RWPE1 (cell line): ENCODE measurements at regions not wholly inside any gene's neighbourhood (a gene's known extent, or its start where the extent isn't known, plus 50 kb on each side); places are given as distances from the start of the nearest gene placed in this dataset.
"Not testable (repeated sequence)": the region's sequence is repeated elsewhere in the genome, so short reads cannot be mapped to it uniquely, and the experiment has no call there.

Source experiments
- CTCF ChIA-PET: fragments of 350-600 bp; sonication (Branson Sonifier 250); formaldehyde crosslinking; extraction: SDS; loops from one replicate; lab custom pipeline; 2021; lab: Yijun Ruan, JAX
- POLR2A ChIA-PET: fragments of 400-600 bp; formaldehyde crosslinking; extraction: SDS; loops from one replicate; lab custom pipeline; 2020; ENCODE audit warnings: antibody characterized with exemption; ENCODE audit not compliant: low non-redundant PET; lab: Yijun Ruan, JAX
- DNase-seq: peaks from one replicate; pipeline ENCODE4 v3.0.0; 2012; ENCODE audit warnings: low spot score
- H3K27ac ChIP-seq: fragments of 450-650 bp; 2 replicates; pipeline ENCODE4 v1.5.1; 2017
- TF ChIP-seq, protein P1 (sequence below): fragments of 450-650 bp; conservative IDR thresholded peaks from 2 replicates; pipeline ENCODE4 v1.5.1; 2017; ENCODE audit warnings: low read depth, mild to moderate bottlenecking

DNA sequence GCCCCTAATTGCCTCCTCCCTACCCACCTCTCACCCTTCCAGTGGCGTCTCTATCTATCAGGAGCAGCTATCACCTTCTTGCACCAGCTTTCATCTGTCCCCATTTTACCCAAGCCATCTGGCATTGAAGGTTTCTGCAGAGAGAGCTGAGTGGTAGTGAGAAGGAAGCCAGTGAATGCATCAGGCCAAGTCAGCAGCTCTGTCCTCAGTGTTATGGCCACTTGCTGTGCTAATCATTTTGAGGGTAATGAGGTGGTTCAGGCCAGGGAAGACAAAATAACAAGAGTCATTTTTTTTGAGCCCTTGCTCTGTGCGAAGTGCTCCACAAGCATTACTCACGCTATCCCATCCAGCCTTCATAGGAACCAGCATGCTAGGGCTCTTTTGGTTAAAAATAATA is 164.7 kb downstream of the SUDS3 start:
- no peak for DNase-seq
- ChIA-PET CTCF (interaction anchor here (0.5 kb wide), 1 partner anchor 9 kb away, joined by 4 read pairs; no protein-coding TSS in a partner anchor), POLR2A (no interaction called here)
- no peak overlapping the region for H3K27ac ChIP-seq
- TF ChIP-seq, protein P1, sequence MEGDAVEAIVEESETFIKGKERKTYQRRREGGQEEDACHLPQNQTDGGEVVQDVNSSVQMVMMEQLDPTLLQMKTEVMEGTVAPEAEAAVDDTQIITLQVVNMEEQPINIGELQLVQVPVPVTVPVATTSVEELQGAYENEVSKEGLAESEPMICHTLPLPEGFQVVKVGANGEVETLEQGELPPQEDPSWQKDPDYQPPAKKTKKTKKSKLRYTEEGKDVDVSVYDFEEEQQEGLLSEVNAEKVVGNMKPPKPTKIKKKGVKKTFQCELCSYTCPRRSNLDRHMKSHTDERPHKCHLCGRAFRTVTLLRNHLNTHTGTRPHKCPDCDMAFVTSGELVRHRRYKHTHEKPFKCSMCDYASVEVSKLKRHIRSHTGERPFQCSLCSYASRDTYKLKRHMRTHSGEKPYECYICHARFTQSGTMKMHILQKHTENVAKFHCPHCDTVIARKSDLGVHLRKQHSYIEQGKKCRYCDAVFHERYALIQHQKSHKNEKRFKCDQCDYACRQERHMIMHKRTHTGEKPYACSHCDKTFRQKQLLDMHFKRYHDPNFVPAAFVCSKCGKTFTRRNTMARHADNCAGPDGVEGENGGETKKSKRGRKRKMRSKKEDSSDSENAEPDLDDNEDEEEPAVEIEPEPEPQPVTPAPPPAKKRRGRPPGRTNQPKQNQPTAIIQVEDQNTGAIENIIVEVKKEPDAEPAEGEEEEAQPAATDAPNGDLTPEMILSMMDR: no peak

DNA sequence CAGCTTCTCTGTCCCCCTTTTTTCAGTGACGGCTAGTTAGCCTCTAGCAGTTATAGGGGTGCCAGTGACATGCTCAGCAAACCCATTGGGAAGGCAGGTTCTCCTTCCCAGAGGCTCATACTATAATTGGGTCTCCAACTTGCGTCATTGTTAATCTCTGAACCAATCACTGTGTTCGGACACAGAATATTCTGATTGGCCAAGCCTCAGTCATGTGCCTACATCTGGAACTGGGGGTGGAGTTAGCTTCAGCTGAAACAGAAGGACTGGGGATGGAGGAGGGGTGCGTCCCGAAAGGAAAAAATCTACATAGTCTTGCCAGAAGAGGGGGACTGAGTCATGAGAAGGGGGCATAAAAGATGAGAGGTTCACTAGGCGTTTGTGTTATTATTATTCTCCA is 165.6 kb downstream of the SUDS3 start:
- no peak overlapping the region for H3K27ac ChIP-seq
- POLR2A ChIA-PET: no interaction called here
- CTCF ChIA-PET: no interaction called here
- TF ChIP-seq, protein P1: no peak
- DNase-seq: no peak

DNA sequence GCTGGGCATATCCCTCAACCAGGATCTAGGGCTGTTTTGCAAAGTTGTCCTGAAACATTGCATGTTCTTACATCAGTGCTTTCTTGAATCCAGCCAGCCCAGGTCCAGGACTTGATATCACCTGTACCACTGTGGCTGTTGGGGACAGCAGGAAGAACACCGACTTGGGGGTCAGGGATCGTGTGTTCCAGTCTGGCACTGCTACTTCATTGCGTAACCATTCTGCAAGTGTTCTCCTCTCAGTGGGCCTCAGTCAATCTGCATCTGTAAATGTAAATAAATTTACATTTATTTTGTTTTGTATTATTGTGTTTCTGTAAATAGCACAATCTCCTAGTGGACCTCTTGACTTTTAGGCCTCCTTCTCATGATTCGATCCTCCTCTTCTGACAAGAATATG is 167.3 kb downstream of the SUDS3 start:
- ChIA-PET CTCF (no interaction called here), POLR2A (no interaction called here)
- no peak for DNase-seq
- TF ChIP-seq, protein P1: no peak
- H3K27ac ChIP-seq: no peak overlapping the region

DNA sequence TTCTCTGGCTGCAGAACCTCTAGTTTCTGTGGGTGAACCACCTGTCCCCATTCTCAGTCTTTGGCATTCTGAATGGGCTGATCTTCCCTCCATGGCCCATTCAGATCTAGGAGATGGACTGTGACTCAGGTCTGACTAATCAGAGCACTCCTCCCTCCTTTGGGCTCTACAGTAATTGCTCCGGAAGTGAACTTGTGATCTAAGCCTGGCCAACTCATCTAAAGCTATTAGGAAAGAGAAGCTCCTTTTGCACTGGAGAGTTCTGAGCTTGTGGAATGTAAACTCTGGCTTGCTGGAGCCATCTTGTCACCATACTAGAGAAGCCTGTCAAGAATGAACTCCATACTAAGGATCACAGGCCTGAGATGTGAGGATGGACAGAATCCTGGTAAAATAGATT is 168.2 kb downstream of the SUDS3 start:
- peak; percentile 74 for DNase-seq
- TF ChIP-seq, protein P1: no peak
- POLR2A ChIA-PET: no interaction called here
- no peak overlapping the region for H3K27ac ChIP-seq
- CTCF ChIA-PET: interaction anchor here (0.6 kb wide), 2 partner anchors 8 to 20 kb away, joined by 3 to 4 read pairs; no protein-coding TSS in a partner anchor

DNA sequence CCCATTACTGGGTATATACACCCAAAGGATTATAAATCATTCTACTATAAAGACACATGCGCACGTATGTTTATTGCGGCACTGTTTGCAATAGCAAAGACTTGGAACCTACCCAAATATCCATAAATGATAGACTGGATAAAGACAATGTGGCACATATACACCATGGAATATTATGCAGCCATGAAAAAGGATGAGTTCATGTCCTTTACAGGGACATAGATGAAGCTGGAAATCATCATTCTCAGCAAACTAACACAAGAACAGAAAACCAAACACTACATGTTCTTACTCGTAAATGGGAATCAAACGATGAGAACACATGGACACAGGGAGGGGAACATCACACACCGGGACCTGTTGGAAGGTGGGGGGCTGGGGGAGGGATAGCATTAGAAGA is 171.3 kb downstream of the SUDS3 start:
- POLR2A ChIA-PET, H3K27ac ChIP-seq, CTCF ChIA-PET, DNase-seq: not testable (repeated sequence)

DNA sequence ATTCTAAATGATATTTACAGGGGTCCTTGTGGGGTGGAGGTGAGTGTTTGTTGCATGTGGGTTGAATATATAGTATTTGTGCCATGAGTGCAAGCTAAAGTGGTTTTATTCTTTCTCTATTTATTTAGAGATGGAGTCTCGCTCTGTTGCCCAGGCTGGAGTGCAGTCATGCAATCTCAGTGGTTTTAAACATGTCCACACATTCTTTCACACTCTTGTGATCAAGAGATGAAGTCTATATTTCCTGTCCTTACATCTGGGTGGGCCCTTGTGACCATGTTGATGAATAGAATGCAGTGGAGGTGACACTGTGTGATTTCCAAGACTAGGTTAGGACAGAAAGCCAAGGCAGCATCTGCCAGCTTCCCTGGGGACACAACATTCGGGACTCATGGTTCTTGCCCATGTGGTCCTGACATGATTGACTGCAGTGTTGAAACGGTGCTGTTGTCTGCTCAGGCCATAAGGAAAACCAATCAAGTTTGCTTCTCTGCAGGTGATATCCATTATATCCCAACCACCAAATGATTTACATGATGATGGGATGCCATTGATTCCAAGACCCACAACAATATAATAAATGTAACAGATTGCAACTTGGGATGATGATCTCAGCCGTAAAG is 172.6 kb downstream of the SUDS3 start:
- DNase-seq: no peak
- CTCF ChIA-PET: no interaction called here
- H3K27ac ChIP-seq: no peak overlapping the region
- POLR2A ChIA-PET: no interaction called here
- TF ChIP-seq, protein P1: no peak

DNA sequence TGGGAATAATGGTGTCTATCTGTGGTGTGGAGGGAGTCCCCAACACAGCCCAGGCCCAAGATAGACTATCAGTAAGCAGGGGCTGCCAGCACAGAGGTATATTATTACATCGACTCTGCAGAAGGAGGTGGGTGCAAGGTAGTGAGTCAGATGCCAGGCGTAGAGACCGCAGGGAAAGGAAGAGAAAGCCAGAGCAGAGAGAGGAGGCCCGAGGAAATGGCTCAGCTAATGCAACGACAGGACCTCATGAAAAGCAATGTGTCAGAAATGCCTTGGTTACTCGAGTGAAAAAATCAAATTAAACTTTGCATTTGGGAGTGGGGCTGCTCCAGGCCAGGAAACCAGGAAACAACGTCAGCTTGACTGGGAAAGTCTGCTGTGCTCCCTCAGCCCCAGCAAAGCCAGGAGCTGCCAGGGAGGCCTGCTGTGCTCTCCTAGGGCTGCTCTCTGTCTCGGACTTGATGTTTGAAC is 173.2 kb downstream of the SUDS3 start:
- ChIA-PET CTCF (no interaction called here), POLR2A (no interaction called here)
- no peak for DNase-seq
- no peak overlapping the region for H3K27ac ChIP-seq
- TF ChIP-seq, protein P1: no peak
